Panc1 (cell line): ENCODE measurements at regions not wholly inside any gene's neighbourhood (a gene's known extent, or its start where the extent isn't known, plus 50 kb on each side); places are given as distances from the start of the nearest gene placed in this dataset.

Source experiments
- ATAC-seq: fragments of 200-7000 bp; cut with Tn5 transposase; 2 replicates; pipeline ENCODE4 v1.9.1; 2020; ENCODE audit warnings: mild to moderate bottlenecking, moderate library complexity
- BruUV-seq: library from RNA; stranded (reverse); fragments of 400-500 nt; replicated peaks from 2 replicates; lab custom pipeline; 2021; lab: Mats Ljungman, UMichigan
- CTCF ChIA-PET: fragments of 300-600 bp; sonication (Branson Sonifier 250); formaldehyde crosslinking; loops from one replicate; lab custom pipeline; 2022; ENCODE audit warnings: antibody characterized with exemption; lab: Charles Lee
- POLR2A ChIA-PET: fragments of 300-600 bp; sonication (Branson Sonifier 250); formaldehyde crosslinking; loops from one replicate; lab custom pipeline; 2022; ENCODE audit warnings: antibody characterized with exemption; lab: Charles Lee
- DNase-seq: peaks from one replicate; pipeline ENCODE4 v3.0.0-alpha.2; 2010; ENCODE audit warnings: low read depth, low spot score
- H3K27ac ChIP-seq: 2 replicates; pipeline ENCODE4 v1.5.1; 2011; ENCODE audit warnings: mild to moderate bottlenecking, low read length, inconsistent platforms
- H3K27me3 ChIP-seq: fragments of 200-500 bp; sonication (Bioruptor generic); 2 replicates; pipeline ENCODE4 v1.6.0; 2014; ENCODE audit warnings: low read length, inconsistent platforms; ENCODE audit not compliant: control insufficient read depth, insufficient read depth
- H3K36me3 ChIP-seq: fragments of 200-500 bp; sonication (Bioruptor generic); 2 replicates; pipeline ENCODE4 v1.5.1; 2014; ENCODE audit warnings: inconsistent platforms, mild to moderate bottlenecking, low read length, moderate library complexity; ENCODE audit not compliant: control insufficient read depth, insufficient read depth
- H3K4me1 ChIP-seq: 2 replicates; pipeline ENCODE4 v1.5.1; 2011; ENCODE audit warnings: inconsistent platforms, mild to moderate bottlenecking, low read length, moderate library complexity; ENCODE audit not compliant: control insufficient read depth, insufficient read depth
- H3K4me3 ChIP-seq, 2 experiments: 2 replicates each; pipeline ENCODE4 v1.5.1; 2011 to 2012; ENCODE audit warnings: low read depth in 2 of 2, low read length in 2 of 2, mild to moderate bottlenecking in 2 of 2, inconsistent platforms in 1 of 2, moderate library complexity in 1 of 2
- H3K9me3 ChIP-seq: fragments of 200-500 bp; sonication (Bioruptor generic); 2 replicates; pipeline ENCODE4 v1.5.1; 2014; ENCODE audit warnings: low read depth, mild to moderate bottlenecking, inconsistent platforms, low read length, moderate library complexity; ENCODE audit not compliant: control insufficient read depth, insufficient read depth
- POLR2AphosphoS5 ChIP-seq: IDR thresholded peaks from 2 replicates; pipeline ENCODE4 v1.6.1; 2012; ENCODE audit warnings: mild to moderate bottlenecking, low read depth, low read length, moderate library complexity
- SIN3A ChIP-seq: IDR thresholded peaks from 2 replicates; pipeline ENCODE4 v1.6.1; 2012; ENCODE audit warnings: low read depth, mild to moderate bottlenecking, low read length, moderate library complexity, borderline replicate concordance; ENCODE audit not compliant: insufficient read depth
- TCF7L2 ChIP-seq: IDR thresholded peaks from 2 replicates; pipeline ENCODE4 v1.6.1; 2011; ENCODE audit warnings: mild to moderate bottlenecking, low read depth, low read length, inconsistent platforms
- in situ Hi-C: cut with HindIII; loops from 2 replicates; pipeline ENCODE4 v1.10.0; 2016; ENCODE audit warnings: low sequenced_read_pairs, low pct_unique_long_range_greater_than_20kb
- intact Hi-C: fragments of 100-400 bp; cut with micrococcal nuclease; formaldehyde crosslinking; loops from one replicate; pipeline ENCODE4 v1.10.0; 2022; ENCODE audit not compliant: unreplicated experiment
- TF ChIP-seq, protein P1 (sequence below): fragments of 450-650 bp; IDR thresholded peaks from 2 replicates; pipeline ENCODE4 v1.5.1; 2017; ENCODE audit warnings: mild to moderate bottlenecking
- TF ChIP-seq, protein P2 (sequence below), 2 experiments: IDR thresholded peaks; 2 replicates each; pipeline ENCODE4 v1.6.1; 2011 to 2012; ENCODE audit warnings: low read depth in 2 of 2, control low read depth in 1 of 2, low read length in 1 of 2, mild to moderate bottlenecking in 1 of 2, moderate library complexity in 1 of 2; ENCODE audit not compliant: insufficient read depth in 1 of 2

DNA sequence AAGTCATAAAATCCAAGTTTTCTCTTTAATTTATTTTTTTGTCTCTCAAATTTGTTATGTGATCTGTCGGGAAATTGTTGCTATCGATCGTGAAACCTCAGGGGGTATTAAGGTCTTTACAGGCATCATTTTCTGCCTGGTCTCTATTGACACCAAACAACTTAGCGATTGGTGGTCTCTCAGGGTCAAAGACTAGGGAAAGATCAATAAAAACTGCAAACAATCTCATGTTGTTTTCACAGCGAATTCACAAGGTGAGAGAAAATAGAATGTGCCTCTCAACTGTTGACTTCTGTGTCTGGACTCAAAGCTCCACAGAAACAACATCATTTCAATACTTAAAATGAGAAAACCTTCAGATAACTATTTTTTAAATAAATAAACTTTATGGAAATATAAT lies 645.4 kb upstream of the MIR17HG start:
- no peaks in the 10 kb centered on the region for H3K27me3 ChIP-seq
- H3K36me3 ChIP-seq, result no peaks in the 10 kb centered on the region
- intact Hi-C loops (no loop called here), in situ Hi-C loops (no loop called here)
- TF ChIP-seq SIN3A (no peak), POLR2AphosphoS5 (no peak), TCF7L2 (no peak)
- TF ChIP-seq, protein P1, sequence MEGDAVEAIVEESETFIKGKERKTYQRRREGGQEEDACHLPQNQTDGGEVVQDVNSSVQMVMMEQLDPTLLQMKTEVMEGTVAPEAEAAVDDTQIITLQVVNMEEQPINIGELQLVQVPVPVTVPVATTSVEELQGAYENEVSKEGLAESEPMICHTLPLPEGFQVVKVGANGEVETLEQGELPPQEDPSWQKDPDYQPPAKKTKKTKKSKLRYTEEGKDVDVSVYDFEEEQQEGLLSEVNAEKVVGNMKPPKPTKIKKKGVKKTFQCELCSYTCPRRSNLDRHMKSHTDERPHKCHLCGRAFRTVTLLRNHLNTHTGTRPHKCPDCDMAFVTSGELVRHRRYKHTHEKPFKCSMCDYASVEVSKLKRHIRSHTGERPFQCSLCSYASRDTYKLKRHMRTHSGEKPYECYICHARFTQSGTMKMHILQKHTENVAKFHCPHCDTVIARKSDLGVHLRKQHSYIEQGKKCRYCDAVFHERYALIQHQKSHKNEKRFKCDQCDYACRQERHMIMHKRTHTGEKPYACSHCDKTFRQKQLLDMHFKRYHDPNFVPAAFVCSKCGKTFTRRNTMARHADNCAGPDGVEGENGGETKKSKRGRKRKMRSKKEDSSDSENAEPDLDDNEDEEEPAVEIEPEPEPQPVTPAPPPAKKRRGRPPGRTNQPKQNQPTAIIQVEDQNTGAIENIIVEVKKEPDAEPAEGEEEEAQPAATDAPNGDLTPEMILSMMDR, result no peak
- TF ChIP-seq, protein P2, sequence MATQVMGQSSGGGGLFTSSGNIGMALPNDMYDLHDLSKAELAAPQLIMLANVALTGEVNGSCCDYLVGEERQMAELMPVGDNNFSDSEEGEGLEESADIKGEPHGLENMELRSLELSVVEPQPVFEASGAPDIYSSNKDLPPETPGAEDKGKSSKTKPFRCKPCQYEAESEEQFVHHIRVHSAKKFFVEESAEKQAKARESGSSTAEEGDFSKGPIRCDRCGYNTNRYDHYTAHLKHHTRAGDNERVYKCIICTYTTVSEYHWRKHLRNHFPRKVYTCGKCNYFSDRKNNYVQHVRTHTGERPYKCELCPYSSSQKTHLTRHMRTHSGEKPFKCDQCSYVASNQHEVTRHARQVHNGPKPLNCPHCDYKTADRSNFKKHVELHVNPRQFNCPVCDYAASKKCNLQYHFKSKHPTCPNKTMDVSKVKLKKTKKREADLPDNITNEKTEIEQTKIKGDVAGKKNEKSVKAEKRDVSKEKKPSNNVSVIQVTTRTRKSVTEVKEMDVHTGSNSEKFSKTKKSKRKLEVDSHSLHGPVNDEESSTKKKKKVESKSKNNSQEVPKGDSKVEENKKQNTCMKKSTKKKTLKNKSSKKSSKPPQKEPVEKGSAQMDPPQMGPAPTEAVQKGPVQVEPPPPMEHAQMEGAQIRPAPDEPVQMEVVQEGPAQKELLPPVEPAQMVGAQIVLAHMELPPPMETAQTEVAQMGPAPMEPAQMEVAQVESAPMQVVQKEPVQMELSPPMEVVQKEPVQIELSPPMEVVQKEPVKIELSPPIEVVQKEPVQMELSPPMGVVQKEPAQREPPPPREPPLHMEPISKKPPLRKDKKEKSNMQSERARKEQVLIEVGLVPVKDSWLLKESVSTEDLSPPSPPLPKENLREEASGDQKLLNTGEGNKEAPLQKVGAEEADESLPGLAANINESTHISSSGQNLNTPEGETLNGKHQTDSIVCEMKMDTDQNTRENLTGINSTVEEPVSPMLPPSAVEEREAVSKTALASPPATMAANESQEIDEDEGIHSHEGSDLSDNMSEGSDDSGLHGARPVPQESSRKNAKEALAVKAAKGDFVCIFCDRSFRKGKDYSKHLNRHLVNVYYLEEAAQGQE (IDR thresholded peaks at IDR 0.05; ENCODE audit: insufficient read depth in 1 of 2, low read depth in 2 of 2, low read length in 1 of 2), result no peak
- H3K9me3 ChIP-seq, result no peaks in the 10 kb centered on the region
- H3K4me1 ChIP-seq, result no peaks in the 10 kb centered on the region
- DNase-seq (no peak), ATAC-seq (no peak)
- no TSS peak for BruUV-seq
- no peak overlapping the region for H3K27ac ChIP-seq
- H3K4me3 ChIP-seq, result no peak overlapping the region
- ChIA-PET POLR2A (no interaction called here), CTCF (no interaction called here)

DNA sequence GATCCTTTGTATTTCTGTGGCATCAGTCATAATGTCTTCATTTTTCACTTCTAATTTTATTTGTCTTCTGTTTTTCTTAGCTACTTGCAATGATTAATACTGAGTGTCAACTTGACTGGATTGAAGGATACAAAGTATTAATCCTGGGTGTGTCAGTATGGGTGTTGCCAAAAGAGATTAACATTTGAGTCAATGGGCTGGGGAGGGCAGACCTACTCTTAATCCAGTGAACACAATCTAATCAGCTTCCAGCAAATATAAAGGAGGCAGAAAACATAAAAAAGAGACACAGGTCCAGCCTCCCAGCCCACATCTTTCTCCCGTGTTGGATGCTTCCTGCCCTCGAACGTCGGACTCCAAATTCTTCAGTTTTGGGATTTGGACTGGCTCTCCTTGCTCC lies 640.9 kb upstream of the MIR17HG start:
- TF ChIP-seq SIN3A (no peak), TCF7L2 (no peak), POLR2AphosphoS5 (no peak)
- TF ChIP-seq, protein P1, result no peak
- TF ChIP-seq, protein P2 (IDR thresholded peaks at IDR 0.05; ENCODE audit: insufficient read depth in 1 of 2, low read depth in 2 of 2, low read length in 1 of 2), result no peak
- ATAC-seq (no peak), DNase-seq (no peak)
- intact Hi-C loops, result no loop called here
- H3K36me3 ChIP-seq, result no peaks in the 10 kb centered on the region
- CTCF ChIA-PET, result no interaction called here
- H3K4me1 ChIP-seq, result no peaks in the 10 kb centered on the region
- no TSS peak for BruUV-seq
- in situ Hi-C loops, result no loop called here
- H3K27me3 ChIP-seq, result no peaks in the 10 kb centered on the region
- H3K4me3 ChIP-seq, result no peak overlapping the region
- no peak overlapping the region for H3K27ac ChIP-seq
- POLR2A ChIA-PET, result no interaction called here
- H3K9me3 ChIP-seq, result no peaks in the 10 kb centered on the region
